GM12878 (cell line): ENCODE measurements at regions not wholly inside any gene's neighbourhood (a gene's known extent, or its start where the extent isn't known, plus 50 kb on each side); places are given as distances from the start of the nearest gene placed in this dataset.

Source experiments
- CTCF ChIP-seq, 3 experiments: IDR thresholded peaks in 2 of 3; conservative IDR thresholded peaks in 1 of 3; 2 replicates each; pipeline ENCODE4 v1.5.1; 2011; ENCODE audit warnings: low read depth in 3 of 3, low read length in 3 of 3, mild to moderate bottlenecking in 3 of 3, control low read depth in 2 of 3, moderate library complexity in 2 of 3, inconsistent platforms in 1 of 3, mixed read lengths in 1 of 3; ENCODE audit not compliant: control insufficient read depth in 2 of 3, insufficient read depth in 1 of 3; ENCODE audit errors: extremely low read depth in 1 of 3
- GATAD2B ChIP-seq: fragments of 450-650 bp; conservative IDR thresholded peaks from 2 replicates; pipeline ENCODE4 v1.6.1; 2017; ENCODE audit warnings: low read depth, mild to moderate bottlenecking, moderate library complexity
- MXI1 ChIP-seq: fragments of 150-350 bp; IDR thresholded peaks from 2 replicates; pipeline ENCODE4 v1.6.1; 2011; ENCODE audit warnings: low read depth, mild to moderate bottlenecking, inconsistent platforms, low read length, improper control_type of control experiment

DNA sequence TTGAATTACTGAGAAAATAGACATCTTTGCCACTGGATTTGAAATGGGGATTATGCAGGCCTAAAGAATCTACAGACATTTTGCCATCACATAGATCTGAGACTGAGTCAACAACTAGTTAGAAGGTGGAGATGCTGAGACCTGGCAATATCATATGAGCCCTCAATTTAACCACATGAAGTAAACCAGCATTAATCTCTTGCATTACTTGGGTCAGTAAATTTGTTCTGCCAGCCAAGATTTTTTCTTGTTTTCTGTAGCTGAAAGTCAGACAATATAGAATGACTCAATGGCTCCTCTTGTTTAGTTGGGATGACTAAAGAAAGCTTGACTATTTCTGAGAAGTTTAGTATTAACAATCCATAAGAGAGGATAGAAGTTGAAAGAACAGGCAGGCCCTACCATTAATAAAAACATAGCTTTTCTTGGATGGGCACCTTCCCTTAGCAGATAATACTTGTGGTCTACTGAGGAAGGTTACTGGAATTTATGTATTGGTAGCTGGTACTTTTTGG lies 396.7 kb upstream of the SORCS1 start:
- TF ChIP-seq CTCF (IDR thresholded peaks at IDR 0.05 in 2 of 3, conservative IDR thresholded peaks at IDR 0.05 in 1 of 3; ENCODE audit: control insufficient read depth in 2 of 3, extremely low read depth in 1 of 3, insufficient read depth in 1 of 3, low read depth in 3 of 3, low read length in 3 of 3), result no peak
- no peak for TF ChIP-seq MXI1
- no peak for TF ChIP-seq GATAD2B
